HG03196 (cell line): ENCODE measurements at regions not wholly inside any gene's neighbourhood (a gene's known extent, or its start where the extent isn't known, plus 50 kb on each side); places are given as distances from the start of the nearest gene placed in this dataset.
"Not testable (repeated sequence)": the region's sequence is repeated elsewhere in the genome, so short reads cannot be mapped to it uniquely, and the experiment has no call there.

Experiments used
- ATAC-seq: cut with Tn5 transposase; IDR thresholded peaks from one replicate; pipeline ENCODE4 v1.9.1; 2021; ENCODE audit not compliant: unreplicated experiment

- ATAC-seq, result no peak
Observed at GRCh38 chr4:155026715-155027114, 181.7 kb upstream of the NPY2R start.

GRCh38 chr4:155032521-155033229, 175.8 kb upstream of the NPY2R start:
- ATAC-seq, result no peak

DNA sequence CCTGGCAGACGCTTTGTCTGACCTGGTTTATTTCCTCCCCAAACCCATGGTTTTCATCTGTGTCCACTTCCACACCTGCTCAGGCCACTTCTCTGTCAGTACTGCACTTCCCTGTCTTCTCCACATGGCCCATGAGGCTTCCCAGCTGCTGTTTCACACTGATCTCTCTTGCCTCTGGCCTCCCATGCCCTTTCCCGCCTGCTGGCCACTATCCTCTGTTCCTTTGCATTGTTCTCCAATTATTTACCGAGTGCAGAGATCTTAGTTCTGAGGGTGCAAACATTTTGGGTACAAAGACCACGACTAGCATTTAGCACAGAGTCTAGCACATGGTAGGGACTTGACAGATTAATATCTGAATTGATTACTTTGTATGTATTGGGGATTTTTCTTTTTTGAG, 174.8 kb upstream of the NPY2R start:
- ATAC-seq, result no peak

DNA sequence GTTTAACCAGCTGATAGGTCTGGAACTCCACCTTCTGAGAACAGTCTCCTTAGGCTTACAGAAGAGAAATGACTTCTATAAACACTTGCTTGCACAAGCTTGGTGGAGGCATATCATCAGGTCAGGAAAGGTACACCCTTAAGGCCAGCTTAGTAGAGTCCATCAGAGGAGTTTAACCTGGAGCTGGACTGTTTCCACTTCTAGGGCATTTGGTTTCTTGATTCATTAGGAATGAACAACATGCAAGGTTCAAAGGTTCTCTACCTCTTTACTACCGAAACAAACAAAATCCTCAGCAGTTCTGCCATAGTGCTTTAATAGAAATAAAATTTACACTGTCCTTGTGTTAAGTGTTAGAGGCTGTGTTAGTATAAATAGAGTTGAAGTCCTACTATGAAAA, 171.4 kb upstream of the NPY2R start:
- ATAC-seq, result no peak

GRCh38 chr4:155038459-155038858, 170.0 kb upstream of the NPY2R start:
- ATAC-seq, result no peak

DNA sequence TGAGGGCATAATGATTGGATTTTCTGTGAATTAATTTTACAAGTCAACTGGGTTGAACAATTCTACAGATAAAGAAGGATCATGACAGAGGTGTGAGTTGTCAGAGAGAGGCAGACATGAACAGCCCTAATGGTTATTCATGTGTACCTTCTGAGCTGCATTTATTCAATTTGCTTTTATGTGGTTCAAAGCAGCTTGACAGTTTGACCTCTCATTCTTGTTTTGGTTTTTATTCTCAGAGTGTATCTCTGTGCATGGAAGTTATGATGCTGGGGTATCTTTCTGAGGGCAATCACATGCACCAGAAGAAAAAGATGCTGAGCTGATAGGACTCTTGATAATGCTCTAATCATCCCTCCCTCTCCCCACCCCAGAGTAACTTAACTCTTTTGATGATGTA, 169.3 kb upstream of the NPY2R start:
- no peak for ATAC-seq

- no peak for ATAC-seq
Observed at GRCh38 chr4:155040031-155040430, 168.4 kb upstream of the NPY2R start.

GRCh38 chr4:155042014-155042413, 166.4 kb upstream of the NPY2R start:
- ATAC-seq, result no peak

GRCh38 chr4:155044251-155044650, 164.2 kb upstream of the NPY2R start:
- ATAC-seq, result not testable (repeated sequence)

DNA sequence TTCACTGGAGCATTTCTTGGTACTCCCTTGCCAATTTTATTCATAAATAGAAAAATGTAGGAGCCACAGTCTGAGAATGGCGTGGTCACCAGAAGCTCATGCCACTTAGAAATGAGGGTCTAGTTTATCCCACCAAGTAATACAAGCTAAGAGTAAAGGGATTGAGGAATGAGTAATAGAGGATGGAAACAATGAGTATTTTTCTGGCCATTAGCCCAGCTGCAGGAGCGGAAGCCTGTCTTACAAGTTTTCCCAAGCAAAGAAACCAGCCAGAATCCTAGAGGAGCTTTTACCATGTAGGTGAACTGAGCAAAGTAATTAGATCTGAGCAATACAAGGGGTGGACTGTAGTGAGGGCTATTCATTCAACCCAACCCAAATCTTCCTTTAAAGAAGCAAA, 160.7 kb upstream of the NPY2R start:
- no peak for ATAC-seq

DNA sequence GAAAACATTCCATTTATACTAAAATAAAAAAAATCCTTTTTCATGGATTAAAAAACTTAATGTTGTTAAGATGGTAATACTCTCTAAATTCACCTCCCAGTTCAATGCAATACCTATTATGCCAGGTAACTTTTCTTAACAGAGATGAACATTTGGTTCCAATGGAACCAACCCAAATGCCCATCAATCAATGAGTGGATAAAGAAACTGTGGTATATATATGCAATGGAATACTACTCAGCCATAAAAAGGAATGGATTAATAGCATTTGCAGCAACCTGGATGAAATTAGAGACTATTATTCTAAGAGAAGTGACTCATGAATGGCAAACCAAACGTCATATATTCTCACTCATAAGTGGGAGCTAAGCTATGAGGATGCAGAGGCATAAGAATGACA, 154.4 kb upstream of the NPY2R start:
- ATAC-seq, result not testable (repeated sequence)

- ATAC-seq, result no peak
Observed at GRCh38 chr4:155060419-155060818, 148.0 kb upstream of the NPY2R start.

DNA sequence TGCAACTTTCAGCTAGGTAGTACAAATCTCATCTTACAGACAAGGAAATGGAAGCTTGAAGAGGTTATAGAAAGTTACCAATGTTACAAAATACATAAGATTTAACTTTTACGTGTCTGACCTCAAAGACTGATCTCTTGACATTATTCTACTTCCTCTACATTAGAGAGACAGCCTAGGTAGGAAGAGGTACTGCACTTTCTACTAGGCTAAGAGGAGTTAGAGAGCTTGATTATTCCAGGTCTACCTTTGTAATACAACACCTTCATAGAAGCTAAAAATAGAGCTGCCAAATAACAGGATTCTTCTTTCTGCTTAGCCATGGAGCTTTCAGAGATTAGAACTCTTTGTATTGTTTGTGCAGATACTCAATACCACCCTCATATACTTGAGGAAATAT, 147.6 kb upstream of the NPY2R start:
- no peak for ATAC-seq

DNA sequence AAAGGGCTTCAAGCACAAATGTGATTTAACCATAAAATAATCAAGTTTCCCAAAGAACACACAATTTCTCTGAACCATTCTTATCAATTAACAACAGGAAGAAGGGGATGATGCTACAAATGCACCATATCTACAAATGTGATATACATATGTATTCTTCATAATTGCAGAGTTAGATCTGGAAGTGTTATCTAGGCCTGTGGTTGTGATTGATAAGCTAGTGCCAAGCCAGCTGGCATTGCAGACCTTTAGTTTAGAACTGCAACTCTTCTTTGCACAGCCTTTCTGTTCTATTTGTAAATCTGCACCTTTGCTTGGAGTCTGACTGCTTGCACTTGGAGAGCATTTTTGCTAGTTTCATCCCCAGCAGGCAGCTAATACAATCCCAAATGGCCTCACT, 145.5 kb upstream of the NPY2R start:
- no peak for ATAC-seq

- ATAC-seq, result not testable (repeated sequence)
Observed at GRCh38 chr4:155064934-155065333, 143.5 kb upstream of the NPY2R start.

- no peak for ATAC-seq
Observed at GRCh38 chr4:155066871-155067270, 141.6 kb upstream of the NPY2R start.

- no peak for ATAC-seq
Observed at GRCh38 chr4:155071962-155072361, 136.5 kb upstream of the NPY2R start.

GRCh38 chr4:155072417-155072816, 136.0 kb upstream of the NPY2R start:
- ATAC-seq, result no peak

- no peak for ATAC-seq
Observed at GRCh38 chr4:155073852-155074251, 134.6 kb upstream of the NPY2R start.

DNA sequence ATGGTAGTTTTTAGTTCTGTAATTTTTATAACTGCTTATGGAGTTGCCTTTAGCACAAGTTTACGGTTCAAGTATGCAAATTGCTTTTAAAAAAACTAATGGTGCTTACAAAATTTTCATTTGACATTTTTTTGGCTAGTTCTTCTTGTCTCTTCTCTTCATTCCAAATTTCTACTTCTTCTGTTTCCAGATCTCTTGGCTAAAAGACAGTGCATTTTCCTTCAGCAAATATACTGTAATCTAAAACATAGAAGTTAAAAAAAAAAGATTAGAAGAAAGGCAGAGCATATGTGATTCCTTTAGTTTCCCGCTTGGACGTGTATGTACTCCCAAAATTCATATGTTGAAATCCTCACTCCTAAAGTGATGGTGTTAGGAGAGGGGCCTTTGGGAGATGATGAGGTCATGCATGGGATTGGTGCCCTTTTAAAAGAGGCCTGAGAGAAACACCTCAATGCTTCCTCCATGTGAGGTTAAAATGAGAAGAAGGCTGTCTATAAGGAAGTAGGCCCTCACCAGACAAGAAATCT, 132.1 kb upstream of the NPY2R start:
- ATAC-seq, result no peak

- no peak for ATAC-seq
Observed at GRCh38 chr4:155077452-155078229, 130.8 kb upstream of the NPY2R start.

DNA sequence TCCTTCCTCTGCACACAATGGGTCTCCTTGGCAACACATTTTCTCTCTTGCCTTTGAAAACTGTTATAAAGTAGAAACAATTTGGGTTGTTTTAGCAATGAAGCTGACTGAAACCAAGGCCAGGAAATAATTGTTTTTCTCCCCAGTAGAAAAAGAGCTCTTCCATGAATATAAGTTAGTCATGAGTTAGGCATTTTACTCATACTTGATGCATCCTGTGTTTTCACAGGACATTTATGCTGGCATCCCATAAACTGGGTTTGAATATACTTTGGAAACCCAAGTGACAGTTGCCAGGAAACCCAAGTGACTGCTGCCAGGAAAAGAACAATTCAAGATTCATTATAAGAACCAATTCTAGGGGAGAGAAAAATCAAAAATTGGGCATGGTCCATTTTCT, 128.6 kb upstream of the NPY2R start:
- ATAC-seq, result no peak
